GM19438 (cell line): ENCODE measurements at regions not wholly inside any gene's neighbourhood (a gene's known extent, or its start where the extent isn't known, plus 50 kb on each side); places are given as distances from the start of the nearest gene placed in this dataset.
"Not testable (repeated sequence)": the region's sequence is repeated elsewhere in the genome, so short reads cannot be mapped to it uniquely, and the experiment has no call there.

ENCODE experiments used
- ATAC-seq: cut with Tn5 transposase; IDR thresholded peaks from one replicate; pipeline ENCODE4 v1.9.1; 2021; ENCODE audit warnings: low read depth; ENCODE audit not compliant: unreplicated experiment

DNA sequence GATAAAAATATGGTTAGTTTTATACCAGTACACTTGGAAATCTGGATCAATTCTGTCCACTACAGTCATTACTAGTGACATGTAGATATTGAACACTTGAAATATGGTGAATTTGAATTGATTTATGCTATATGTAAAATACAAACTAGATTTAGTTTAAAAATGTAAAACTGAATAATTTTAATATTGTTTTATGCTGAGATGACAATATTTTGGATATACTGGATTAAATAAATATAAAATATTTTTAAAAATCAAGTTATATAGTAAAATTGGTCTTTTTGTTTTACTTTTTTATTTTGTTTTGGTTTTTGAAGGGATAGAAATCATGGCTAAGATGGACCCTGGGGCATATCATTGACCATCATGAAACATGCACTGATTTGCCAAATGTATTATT, 1372.8 kb upstream of the CDH18 start:
- not testable (repeated sequence) for ATAC-seq

- ATAC-seq: not testable (repeated sequence)
These were observed 1353.9 kb upstream of the CDH18 start for GRCh38 chr5:21341948-21342261.

DNA sequence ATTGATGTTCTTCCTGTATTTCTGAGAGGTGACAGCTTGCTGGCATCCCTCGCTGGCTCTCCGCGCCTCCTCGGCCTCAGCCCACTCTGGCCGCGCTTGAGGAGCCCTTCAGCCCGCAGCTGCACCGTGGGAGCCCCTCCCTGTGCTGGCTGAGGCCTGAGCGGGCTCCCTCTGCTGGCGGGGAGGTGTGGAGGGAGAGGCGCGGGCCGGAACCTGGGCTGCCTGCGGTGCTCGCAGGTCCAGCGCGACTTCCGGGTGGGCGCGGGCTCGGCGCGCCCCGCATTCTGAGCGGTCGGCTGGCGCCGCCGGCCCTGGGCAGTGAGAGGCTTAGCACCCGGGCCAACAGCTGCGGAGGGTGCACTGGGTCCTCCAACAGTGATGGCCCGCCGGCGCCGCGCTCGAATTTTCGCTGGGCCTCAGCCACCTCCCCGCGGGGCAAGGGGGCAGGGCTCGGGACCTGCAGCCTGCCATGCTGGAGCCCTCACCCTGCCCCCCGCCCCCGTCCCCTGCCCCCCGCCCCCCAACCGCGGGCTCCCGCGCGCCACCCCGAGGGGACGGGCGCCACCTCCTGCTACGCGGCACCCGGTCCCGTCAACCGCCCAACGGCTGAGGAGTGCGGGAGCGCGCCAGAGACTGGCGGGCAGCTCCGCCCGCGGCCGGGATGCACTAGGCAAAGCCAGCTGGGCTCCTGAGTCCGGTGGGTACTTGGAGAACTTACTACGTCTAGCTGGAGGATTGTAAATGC, 1353.4 kb upstream of the CDH18 start:
- ATAC-seq: not testable (repeated sequence)

DNA sequence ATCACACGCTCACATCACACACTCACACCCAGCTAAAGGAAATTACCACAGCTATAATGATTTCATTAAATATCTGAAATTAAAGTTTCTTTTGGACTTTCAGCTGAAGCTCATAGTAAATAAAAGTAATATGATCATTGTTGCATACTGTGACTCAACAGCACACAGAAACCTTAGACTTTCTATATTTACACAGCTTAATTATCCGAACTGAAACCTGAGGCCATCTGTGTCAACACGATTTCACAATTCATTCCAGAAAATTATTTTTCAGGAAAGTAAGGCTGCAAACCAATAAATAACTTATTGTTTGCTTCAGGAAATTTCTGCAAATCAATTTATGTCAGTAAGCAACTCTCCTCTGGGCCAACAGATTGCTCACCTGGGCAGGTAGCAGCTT, 1352.2 kb upstream of the CDH18 start:
- ATAC-seq: not testable (repeated sequence)

- not testable (repeated sequence) for ATAC-seq
These were observed 1348.5 kb upstream of the CDH18 start for GRCh38 chr5:21336478-21336877.

- not testable (repeated sequence) for ATAC-seq
These were observed 1327.4 kb upstream of the CDH18 start for GRCh38 chr5:21315376-21315775.

- not testable (repeated sequence) for ATAC-seq
These were observed 1313.2 kb upstream of the CDH18 start for GRCh38 chr5:21301205-21301604.

- not testable (repeated sequence) for ATAC-seq
These were observed 1286.4 kb upstream of the CDH18 start for GRCh38 chr5:21274361-21274760.

GRCh38 chr5:21263361-21263760, 1275.4 kb upstream of the CDH18 start:
- ATAC-seq: no peak

GRCh38 chr5:21254161-21254560, 1266.2 kb upstream of the CDH18 start:
- ATAC-seq: no peak

DNA sequence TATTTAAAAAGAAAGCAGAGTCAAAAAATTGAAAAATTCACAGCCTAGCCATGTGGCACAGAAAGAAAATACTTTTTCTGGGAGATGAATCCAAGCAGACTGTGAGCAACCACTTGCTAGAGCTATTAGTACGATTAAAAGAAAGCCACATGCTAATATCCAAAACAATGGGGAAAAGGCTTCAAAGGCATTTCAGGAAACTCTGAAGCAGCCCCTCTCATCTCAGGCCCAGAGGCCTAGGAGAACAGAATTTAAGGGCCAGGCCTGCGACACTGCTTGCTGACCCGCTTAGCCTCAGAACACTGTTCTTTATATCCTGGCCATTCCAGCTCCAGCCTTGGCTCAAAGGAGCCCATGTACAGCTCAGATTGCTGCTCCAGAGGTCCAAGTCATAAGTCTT, 1257.0 kb upstream of the CDH18 start:
- no peak for ATAC-seq

DNA sequence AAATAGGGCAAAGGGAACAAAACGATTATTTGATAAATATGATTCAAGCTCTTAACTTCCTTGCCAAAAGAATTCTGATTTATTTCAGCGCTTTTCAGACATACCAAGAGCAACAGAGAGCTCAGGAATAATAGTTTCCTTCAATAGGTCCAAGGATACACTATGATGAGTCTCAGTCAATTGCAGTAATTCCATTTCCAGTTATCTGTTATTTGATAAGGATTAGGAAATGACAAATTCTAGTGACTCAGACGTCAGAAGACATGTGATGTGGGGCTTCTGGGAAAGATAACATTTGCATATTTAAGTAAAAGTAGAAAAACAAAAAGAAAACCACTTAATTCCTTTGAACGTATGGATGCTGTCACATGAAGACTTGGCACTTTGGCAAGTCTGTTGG, 1250.8 kb upstream of the CDH18 start:
- no peak for ATAC-seq

DNA sequence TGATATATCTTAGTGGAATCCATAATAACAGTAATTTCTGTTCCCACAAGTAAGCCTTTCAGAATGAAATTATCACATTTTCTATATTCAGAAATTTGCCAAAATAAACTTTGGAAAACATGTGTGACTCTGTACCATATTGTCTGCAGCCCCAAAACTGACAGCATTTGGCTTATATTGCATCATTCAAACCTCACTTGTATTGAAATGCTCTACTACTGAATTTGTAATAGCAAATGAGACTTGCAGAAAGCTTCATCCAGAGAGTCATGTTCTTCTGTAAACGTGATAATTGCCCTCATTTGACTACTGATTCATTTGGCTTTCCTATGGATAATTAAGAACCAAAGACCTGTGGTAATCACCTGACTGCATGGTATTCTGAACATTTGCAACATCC, 1249.5 kb upstream of the CDH18 start:
- ATAC-seq: no peak

GRCh38 chr5:21236971-21237427, 1249.0 kb upstream of the CDH18 start:
- no peak for ATAC-seq

- no peak for ATAC-seq
These were observed 1248.1 kb upstream of the CDH18 start for GRCh38 chr5:21236104-21236503.

GRCh38 chr5:21225223-21226064, 1237.4 kb upstream of the CDH18 start:
- no peak for ATAC-seq

GRCh38 chr5:21221616-21222015, 1233.6 kb upstream of the CDH18 start:
- ATAC-seq: no peak

GRCh38 chr5:21219966-21220365, 1232.0 kb upstream of the CDH18 start:
- no peak for ATAC-seq

- no peak for ATAC-seq
These were observed 1231.3 kb upstream of the CDH18 start for GRCh38 chr5:21219251-21219650.

DNA sequence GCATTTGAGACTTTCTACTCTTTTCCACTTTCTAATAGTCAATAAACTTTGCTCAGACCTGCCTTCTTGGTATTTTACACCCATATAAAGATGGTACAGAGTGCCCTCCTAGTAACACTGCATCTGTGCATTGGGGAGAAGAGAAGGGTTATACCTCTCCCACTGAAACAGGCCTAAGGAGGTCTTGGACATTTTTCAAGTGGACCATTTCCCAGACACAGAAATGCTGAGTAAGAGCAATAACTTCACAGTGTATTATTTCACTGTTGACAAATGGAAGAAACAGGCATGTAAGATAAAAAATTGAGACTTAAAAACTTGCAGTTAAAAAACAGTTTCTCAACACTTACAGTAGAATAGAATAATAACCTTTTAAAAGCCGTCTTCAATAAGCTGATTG, 1224.0 kb upstream of the CDH18 start:
- ATAC-seq: no peak

GRCh38 chr5:21209409-21209808, 1221.4 kb upstream of the CDH18 start:
- no peak for ATAC-seq

- no peak for ATAC-seq
These were observed 1211.1 kb upstream of the CDH18 start for GRCh38 chr5:21199087-21199486.
